Adrenal gland (tissue), 5 donors: ENCODE measurements at regions not wholly inside any gene's neighbourhood (a gene's known extent, or its start where the extent isn't known, plus 50 kb on each side); places are given as distances from the start of the nearest gene placed in this dataset.

Experiments
- CTCF ChIP-seq, 6 experiments: fragments of 450-650 bp in 4 of 6; fragments of 200-600 bp in 2 of 6; sonication (generic) in 1 of 6; IDR thresholded peaks; 1 replicate in 5 of 6; 2 replicates in 1 of 6; pipeline versions ENCODE4 v1.5.1 to v1.8.0; 2016 to 2021; ENCODE audit warnings: antibody characterized with exemption in 6 of 6, mild to moderate bottlenecking in 2 of 6, moderate library complexity in 1 of 6
- POLR2A ChIP-seq, 2 donors: fragments of 450-650 bp; IDR thresholded peaks; one replicate each; pipeline ENCODE4 v1.6.1; 2017; ENCODE audit warnings: antibody characterized with exemption in 2 of 2, mild to moderate bottlenecking in 2 of 2, moderate library complexity in 1 of 2
- donor health status: DM: no; HTN: no; CAD: no.

- TF ChIP-seq CTCF (IDR thresholded peaks at IDR 0.05) = no peak
- no peak for TF ChIP-seq POLR2A (IDR thresholded peaks at IDR 0.05)
These were observed 296.5 kb upstream of the THSD7B start for GRCh38 chr2:136468799-136469369.
